Motor neuron (in vitro differentiated cells): ENCODE measurements at regions not wholly inside any gene's neighbourhood (a gene's known extent, or its start where the extent isn't known, plus 50 kb on each side); places are given as distances from the start of the nearest gene placed in this dataset.

Source experiments
- ATAC-seq, 8 experiments: fragments of 200-7000 bp; cut with Tn5 transposase; replicated peaks in 6 of 8; 2 replicates each; pipeline ENCODE4 v1.8.0; 2021; ENCODE audit warnings: mild to moderate bottlenecking in 8 of 8, moderate library complexity in 8 of 8
- H3K27ac ChIP-seq, 2 donors: fragments of 250-450 bp; sonication (Bioruptor Pico); 2 replicates each; pipeline ENCODE4 v1.9.0; 2021; ENCODE audit warnings: antibody characterized with exemption in 2 of 2, mild to moderate bottlenecking in 2 of 2, moderate library complexity in 1 of 2
- H3K4me1 ChIP-seq, 2 donors: fragments of 250-450 bp; sonication (Bioruptor Pico); replicated peaks in 1 of 2; 2 replicates each; pipeline ENCODE4 v1.6.1; 2021; ENCODE audit warnings: antibody characterized with exemption in 2 of 2, mild to moderate bottlenecking in 2 of 2, moderate library complexity in 1 of 2
- H3K4me3 ChIP-seq, 5 donors: fragments of 250-450 bp; sonication (Bioruptor Pico); 2 replicates each; pipeline ENCODE4 v1.9.0; 2021; ENCODE audit warnings: antibody characterized with exemption in 5 of 5, mild to moderate bottlenecking in 5 of 5, moderate library complexity in 4 of 5
- WGBS, 10 experiments: fragments of 450-650 bp; shearing (Covaris generic); methylation state at CpG; one replicate each; pipeline ENCODE4 v1.0.0; 2022; 5-methylcytosine and 5-hydroxymethylcytosine counted together
- in situ Hi-C, 9 experiments: fragments of 400-800 bp; cut with MboI; loops; one replicate each; pipeline ENCODE4 v1.15.0; 2021; ENCODE audit warnings: low sequenced_read_pairs in 9 of 9, low pct_unique_long_range_greater_than_20kb in 2 of 9; ENCODE audit not compliant: unreplicated experiment in 9 of 9

GRCh38 chr15:94015324-94015723, 216.0 kb upstream of the MCTP2 start:
- H3K4me1 ChIP-seq = no peaks in the 10 kb centered on the region
- in situ Hi-C loops = no loop called here
- H3K27ac ChIP-seq = no peak overlapping the region
- H3K4me3 ChIP-seq = no peak overlapping the region
- no peak for ATAC-seq
- 56 to 100% (median 92%) methylated on average over 1 to 5 of the region's 5 CpGs; no CpG with 5 or more reads in 3 of the 10 experiments for WGBS, 10 experiments

GRCh38 chr15:94008104-94009074, 223.0 kb upstream of the MCTP2 start:
- Histone ChIP-seq H3K4me1 (peaks cover 0 to 7% of the 10 kb centered on the region in 2 donors), H3K4me3 (no peak overlapping the region), H3K27ac (no peak overlapping the region)
- 60 to 89% (median 80%) methylated on average over 1 to 8 of the region's 9 CpGs; no CpG with 5 or more reads in 2 of the 10 experiments for WGBS, 10 experiments
- ATAC-seq = peak in 3 of 8 experiments; percentile 34 to 59 (median 38)
- in situ Hi-C loops = no loop called here

DNA sequence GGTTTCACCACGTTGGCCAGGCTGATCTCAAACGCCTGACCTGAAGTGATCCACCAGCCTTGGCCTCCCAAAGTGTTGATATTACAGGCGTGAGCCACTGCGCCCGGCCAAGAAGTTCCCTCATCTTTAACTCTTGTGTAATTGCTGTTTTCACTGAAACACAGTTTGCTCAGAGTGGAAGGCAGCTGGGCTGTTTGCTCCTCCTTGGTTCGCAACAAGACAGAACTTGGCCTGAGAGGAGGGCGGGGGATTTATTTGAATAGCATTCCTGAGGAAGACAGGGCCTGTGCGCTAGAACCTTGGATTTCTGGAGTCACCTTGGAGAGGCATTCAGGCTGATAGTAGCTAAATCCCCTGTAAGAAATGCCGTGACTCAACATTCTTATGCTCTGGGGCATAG, 226.7 kb upstream of the MCTP2 start:
- in situ Hi-C loops = no loop called here
- Histone ChIP-seq H3K27ac (no peak overlapping the region), H3K4me3 (no peak overlapping the region), H3K4me1 (peaks cover 0 to 7% of the 10 kb centered on the region in 2 donors)
- WGBS, 10 experiments = 30 to 100% (median 80%) methylated on average over 2 to 7 of the region's 9 CpGs; no CpG with 5 or more reads in 1 of the 10 experiments
- ATAC-seq = peak in 1 of 8 experiments; percentile 24

GRCh38 chr15:94002041-94002440, 229.3 kb upstream of the MCTP2 start:
- WGBS, 10 experiments = 80 to 95% (median 89%) methylated on average over 1 to 3 of the region's 3 CpGs; no CpG with 5 or more reads in 2 of the 10 experiments
- Histone ChIP-seq H3K4me3 (no peak overlapping the region), H3K27ac (no peak overlapping the region), H3K4me1 (no peaks in the 10 kb centered on the region)
- peak in 4 of 8 experiments; percentile 38 to 79 (median 48) for ATAC-seq
- in situ Hi-C loops = no loop called here

DNA sequence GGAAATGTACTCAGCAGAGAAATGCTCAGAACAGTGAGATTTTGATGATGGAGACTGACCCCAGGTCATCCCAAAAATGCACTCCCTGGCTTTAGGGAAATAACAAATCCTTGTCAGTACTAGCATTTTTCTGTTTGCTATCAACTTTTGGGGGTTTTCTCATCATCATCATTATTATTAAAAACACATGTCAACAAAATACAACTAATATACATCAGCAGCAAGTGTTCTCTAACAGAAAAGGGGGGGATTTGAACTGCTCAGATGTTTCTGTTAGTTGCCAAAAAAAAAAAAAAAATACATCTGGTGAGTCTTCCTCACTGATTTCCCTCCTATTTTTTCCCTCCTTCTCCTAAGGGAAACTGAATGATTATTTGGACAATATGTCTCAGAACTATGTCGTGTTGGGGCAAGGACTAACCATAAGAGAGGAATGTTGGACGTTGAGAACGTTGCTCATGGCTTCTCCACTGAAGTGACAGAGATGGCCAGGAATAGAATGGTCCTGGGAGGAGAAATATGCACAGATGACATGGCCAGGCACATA, 230.0 kb upstream of the MCTP2 start:
- in situ Hi-C loops = no loop called here
- Histone ChIP-seq H3K4me1 (peaks cover 0 to 2% of the 10 kb centered on the region in 2 donors), H3K27ac (no peak overlapping the region), H3K4me3 (no peak overlapping the region)
- 0 to 92% (median 80%) methylated on average over 1 to 3 of the region's 3 CpGs; no CpG with 5 or more reads in 1 of the 10 experiments for WGBS, 10 experiments
- ATAC-seq = peak in 1 of 8 experiments; percentile 26

GRCh38 chr15:94000606-94001005, 230.8 kb upstream of the MCTP2 start:
- in situ Hi-C loops = no loop called here

GRCh38 chr15:93997071-93997658, 234.2 kb upstream of the MCTP2 start:
- Histone ChIP-seq H3K4me3 (no peak overlapping the region), H3K27ac (no peak overlapping the region), H3K4me1 (peaks cover 7 to 27% of the 10 kb centered on the region in 2 donors)
- no peak for ATAC-seq
- WGBS, 10 experiments = 41 to 89% (median 66%) methylated on average over 2 to 6 of the region's 6 CpGs
- in situ Hi-C loops = loop anchor here in 4 of 9 experiments (10.0 to 25.0 kb wide), 5 partner anchors 115 to 960 kb away; partner anchors contain the start of gene RGMA (in 1 of the 4)

More at GRCh38 chr15:94000606-94001005, 230.8 kb upstream of the MCTP2 start:
- Histone ChIP-seq H3K4me1 (peaks cover 2 to 9% of the 10 kb centered on the region in 2 donors), H3K4me3 (no peak overlapping the region), H3K27ac (no peak overlapping the region)
- ATAC-seq = peak in 1 of 8 experiments; percentile 88
- 30 to 97% (median 76%) methylated on average over 2 to 5 of the region's 5 CpGs; no CpG with 5 or more reads in 3 of the 10 experiments for WGBS, 10 experiments

DNA sequence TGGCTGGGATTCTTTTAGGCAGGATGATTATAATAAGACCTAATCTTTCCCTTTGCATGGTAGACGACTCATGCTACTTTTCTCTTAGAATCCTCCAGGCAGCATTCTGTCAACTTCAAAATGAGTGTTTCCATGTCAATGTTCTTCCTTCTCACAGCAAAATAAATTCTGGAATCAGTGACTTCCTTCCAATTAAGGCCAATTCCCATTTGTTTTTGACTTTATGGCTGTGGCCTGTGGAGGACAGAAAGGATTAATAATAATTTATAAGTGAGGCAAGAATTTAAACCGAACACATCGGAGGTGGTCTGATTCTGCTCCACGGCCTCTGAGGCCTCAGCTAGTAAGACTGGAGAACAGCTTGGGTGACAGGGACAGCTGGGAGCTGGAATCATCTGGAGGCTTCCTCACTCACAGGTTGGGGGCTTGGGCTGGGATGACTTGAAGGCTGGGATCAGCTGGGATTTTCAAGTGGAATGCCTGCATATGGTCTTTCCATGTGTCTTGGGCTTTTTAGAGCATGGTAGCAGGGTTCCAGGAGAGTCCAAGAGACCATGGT, 241.8 kb upstream of the MCTP2 start:
- no peak overlapping the region for H3K4me3 ChIP-seq
- WGBS, 10 experiments = 14 to 94% (median 80%) methylated on average over 1 to 4 of the region's 4 CpGs; no CpG with 5 or more reads in 1 of the 10 experiments
- ATAC-seq = no peak
- no peak overlapping the region for H3K27ac ChIP-seq
- peaks cover 8 to 23% of the 10 kb centered on the region in 2 donors for H3K4me1 ChIP-seq
- in situ Hi-C loops = loop anchor here in 4 of 9 experiments (10.0 to 25.0 kb wide), 5 partner anchors 123 to 952 kb away; partner anchors contain the start of gene RGMA (in 1 of the 4)

- Histone ChIP-seq H3K27ac (no peak overlapping the region), H3K4me3 (no peak overlapping the region), H3K4me1 (peaks cover 29 to 37% of the 10 kb centered on the region in 2 donors)
- ATAC-seq = no peak
- in situ Hi-C loops = loop anchor here in 4 of 9 experiments (10.0 to 25.0 kb wide), 5 partner anchors 125 to 950 kb away; partner anchors contain the start of gene RGMA (in 1 of the 4)
- WGBS, 10 experiments = 78 to 100% (median 88%) methylated on average over 3 to 5 of the region's 5 CpGs; no CpG with 5 or more reads in 2 of the 10 experiments
These were observed 244.3 kb upstream of the MCTP2 start for GRCh38 chr15:93987068-93987467.

GRCh38 chr15:93986400-93986984, 244.9 kb upstream of the MCTP2 start:
- H3K27ac ChIP-seq = no peak overlapping the region
- in situ Hi-C loops = loop anchor here in 4 of 9 experiments (10.0 to 25.0 kb wide), 5 partner anchors 126 to 949 kb away; partner anchors contain the start of gene RGMA (in 1 of the 4)
- WGBS, 10 experiments = 37 to 100% (median 91%) methylated on average over 1 to 3 of the region's 3 CpGs; no CpG with 5 or more reads in 3 of the 10 experiments
- no peak for ATAC-seq
- no peak overlapping the region for H3K4me3 ChIP-seq
- H3K4me1 ChIP-seq = peaks cover 35 to 43% of the 10 kb centered on the region in 2 donors

GRCh38 chr15:93985925-93986324, 245.4 kb upstream of the MCTP2 start:
- no peak overlapping the region for H3K27ac ChIP-seq

DNA sequence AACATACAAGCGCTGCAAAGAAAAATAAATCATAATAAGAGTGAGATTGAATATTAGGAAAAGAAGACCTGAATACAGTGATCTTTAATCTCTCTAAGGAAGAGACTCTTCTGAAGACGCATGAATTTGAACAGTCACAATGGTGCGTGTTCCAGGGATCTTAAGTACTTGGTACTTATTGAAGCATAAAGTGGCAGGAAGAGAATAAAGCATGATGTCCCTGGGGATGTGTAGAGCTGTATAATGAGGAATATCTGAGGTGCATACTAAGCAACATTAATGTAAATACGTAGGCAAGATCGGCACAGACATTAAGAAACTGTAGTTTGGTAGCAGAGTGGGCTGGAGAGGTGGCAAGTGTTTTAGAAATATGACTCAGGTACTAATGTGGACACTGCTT, 246.2 kb upstream of the MCTP2 start:
- no peak overlapping the region for H3K4me3 ChIP-seq
- in situ Hi-C loops = loop anchor here in 4 of 9 experiments (10.0 to 25.0 kb wide), 5 partner anchors 127 to 948 kb away; partner anchors contain the start of gene RGMA (in 1 of the 4)
- no peak overlapping the region for H3K27ac ChIP-seq
- peak in 1 of 8 experiments; percentile 5 for ATAC-seq
- peaks cover 41 to 43% of the 10 kb centered on the region in 2 donors for H3K4me1 ChIP-seq
- WGBS, 10 experiments = 49 to 100% (median 79%) methylated on average over 1 to 5 of the region's 5 CpGs

More at GRCh38 chr15:93985925-93986324, 245.4 kb upstream of the MCTP2 start:
- Histone ChIP-seq H3K4me3 (no peak overlapping the region), H3K4me1 (peaks cover 36 to 43% of the 10 kb centered on the region in 2 donors)
- in situ Hi-C loops = loop anchor here in 4 of 9 experiments (10.0 to 25.0 kb wide), 5 partner anchors 126 to 949 kb away; partner anchors contain the start of gene RGMA (in 1 of the 4)
- ATAC-seq = no peak
- 72 to 100% (median 100%) methylated on average over 1 to 5 of the region's 5 CpGs; no CpG with 5 or more reads in 1 of the 10 experiments for WGBS, 10 experiments
